DOHH2 (cell line): ENCODE measurements at regions not wholly inside any gene's neighbourhood (a gene's known extent, or its start where the extent isn't known, plus 50 kb on each side); places are given as distances from the start of the nearest gene placed in this dataset.

Experiments used
- H3F3A ChIP-seq: fragments of 200-600 bp; sonication (generic), shearing (Covaris generic); 2 replicates; pipeline ENCODE4 v1.6.0; 2016; ENCODE audit warnings: antibody characterized with exemption, mild to moderate bottlenecking; ENCODE audit not compliant: control insufficient read depth, insufficient read depth
- H3K27ac ChIP-seq: fragments of 200-600 bp; sonication (generic); 2 replicates; pipeline ENCODE4 v1.5.1; 2014; ENCODE audit warnings: low read depth, mild to moderate bottlenecking, low read length, moderate library complexity
- H3K27me3 ChIP-seq: fragments of 200-600 bp; sonication (generic); 2 replicates; pipeline ENCODE4 v1.6.1; 2014; ENCODE audit warnings: mild to moderate bottlenecking, low read length, mixed read lengths; ENCODE audit not compliant: control insufficient read depth
- H3K36me3 ChIP-seq: fragments of 200-600 bp; sonication (generic); 2 replicates; pipeline ENCODE4 v1.6.1; 2014; ENCODE audit warnings: mild to moderate bottlenecking, low read length, moderate library complexity, mixed read lengths; ENCODE audit not compliant: control insufficient read depth
- H3K4me1 ChIP-seq: fragments of 200-600 bp; sonication (generic); 2 replicates; pipeline ENCODE4 v1.6.1; 2014; ENCODE audit warnings: mild to moderate bottlenecking, low read length, mixed read lengths; ENCODE audit not compliant: control insufficient read depth
- H3K4me2 ChIP-seq: fragments of 200-600 bp; sonication (generic); 2 replicates; pipeline ENCODE4 v1.6.0; 2014; ENCODE audit warnings: mild to moderate bottlenecking, low read length, moderate library complexity
- H3K4me3 ChIP-seq: fragments of 200-600 bp; sonication (generic); 2 replicates; pipeline ENCODE4 v1.5.1; 2014; ENCODE audit warnings: mild to moderate bottlenecking, low read length, mixed read lengths
- H3K79me2 ChIP-seq: fragments of 200-600 bp; sonication (generic); 2 replicates; pipeline ENCODE4 v1.6.1; 2014; ENCODE audit warnings: mild to moderate bottlenecking, low read length, mixed read lengths; ENCODE audit not compliant: control insufficient read depth
- H3K9me2 ChIP-seq: fragments of 200-600 bp; sonication (generic); replicated peaks from 2 replicates; pipeline ENCODE4 v1.6.1; 2014; ENCODE audit warnings: mild to moderate bottlenecking, low read length, mixed read lengths; ENCODE audit not compliant: control insufficient read depth
- H3K9me3 ChIP-seq: fragments of 200-600 bp; sonication (generic); 2 replicates; pipeline ENCODE4 v1.6.1; 2014; ENCODE audit warnings: antibody characterized with exemption, low read length, mixed read lengths; ENCODE audit not compliant: control insufficient read depth, insufficient read depth
- H4K20me1 ChIP-seq: fragments of 200-600 bp; sonication (generic); 2 replicates; pipeline ENCODE4 v1.6.0; 2014; ENCODE audit warnings: low read depth, mild to moderate bottlenecking, antibody characterized with exemption, low read length, moderate library complexity; ENCODE audit not compliant: control insufficient read depth, insufficient read depth
- EZH2phosphoT487 ChIP-seq: fragments of 200-600 bp; sonication (generic); IDR thresholded peaks from 2 replicates; pipeline ENCODE4 v1.6.1; 2017; ENCODE audit warnings: borderline replicate concordance, mild to moderate bottlenecking, antibody characterized with exemption, low read length, moderate library complexity, mixed read lengths
- TF ChIP-seq, protein P1 (sequence below): fragments of 200-600 bp; sonication (generic); IDR thresholded peaks from one replicate; pipeline ENCODE4 v1.5.1; 2014; ENCODE audit warnings: antibody characterized with exemption, mild to moderate bottlenecking, low read depth, low read length; ENCODE audit not compliant: poor library complexity, severe bottlenecking

DNA sequence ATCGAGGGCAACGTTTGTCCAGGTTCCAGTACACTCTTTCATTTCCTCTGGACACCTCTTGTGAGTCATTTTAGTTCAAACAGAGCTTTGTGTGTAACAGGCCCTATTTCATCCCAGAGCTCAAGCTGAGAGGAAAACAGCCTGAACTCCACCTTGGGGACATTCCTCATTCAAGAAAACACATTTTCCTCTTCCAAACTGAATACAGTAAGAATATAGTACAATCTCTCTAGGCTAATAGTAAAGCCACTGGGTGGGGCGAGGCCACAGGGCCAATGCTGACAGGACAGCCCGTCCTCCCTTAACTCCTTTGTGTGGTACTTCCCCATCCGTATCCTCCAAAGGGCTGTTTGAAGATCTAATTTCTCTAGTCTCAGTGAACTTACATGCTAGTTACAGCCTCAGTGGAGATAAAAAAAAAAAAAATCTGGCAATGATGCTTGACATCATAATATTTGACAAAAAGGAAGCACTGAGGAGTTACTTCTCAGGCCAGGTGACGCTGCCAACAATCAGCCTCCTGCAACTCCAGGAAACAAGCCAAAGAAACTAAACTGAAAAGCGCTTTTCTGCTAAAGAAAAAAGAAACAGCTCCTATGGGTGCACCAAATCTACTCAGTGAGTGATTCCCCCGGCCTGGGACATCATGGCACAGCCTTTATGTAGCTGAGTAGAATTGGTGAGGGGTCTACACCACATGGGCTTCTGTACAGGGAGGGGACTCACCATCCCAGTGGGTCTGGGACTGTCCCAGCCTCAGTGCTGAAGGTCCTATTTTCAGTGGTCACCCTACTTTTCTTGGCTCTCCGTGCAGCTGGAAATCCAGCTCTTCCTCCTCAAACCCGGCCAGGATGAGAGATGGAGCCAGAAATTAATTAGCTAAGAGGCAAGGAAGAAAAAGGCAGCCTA, 238.2 kb upstream of the NEBL start:
- H3K9me3 ChIP-seq: no peaks in the 10 kb centered on the region
- H3K27me3 ChIP-seq: no peaks in the 10 kb centered on the region
- H3K27ac ChIP-seq: no peak overlapping the region
- H4K20me1 ChIP-seq: no peaks in the 10 kb centered on the region
- no peak overlapping the region for H3K4me2 ChIP-seq
- TF ChIP-seq EZH2phosphoT487: no peak
- TF ChIP-seq, protein P1, sequence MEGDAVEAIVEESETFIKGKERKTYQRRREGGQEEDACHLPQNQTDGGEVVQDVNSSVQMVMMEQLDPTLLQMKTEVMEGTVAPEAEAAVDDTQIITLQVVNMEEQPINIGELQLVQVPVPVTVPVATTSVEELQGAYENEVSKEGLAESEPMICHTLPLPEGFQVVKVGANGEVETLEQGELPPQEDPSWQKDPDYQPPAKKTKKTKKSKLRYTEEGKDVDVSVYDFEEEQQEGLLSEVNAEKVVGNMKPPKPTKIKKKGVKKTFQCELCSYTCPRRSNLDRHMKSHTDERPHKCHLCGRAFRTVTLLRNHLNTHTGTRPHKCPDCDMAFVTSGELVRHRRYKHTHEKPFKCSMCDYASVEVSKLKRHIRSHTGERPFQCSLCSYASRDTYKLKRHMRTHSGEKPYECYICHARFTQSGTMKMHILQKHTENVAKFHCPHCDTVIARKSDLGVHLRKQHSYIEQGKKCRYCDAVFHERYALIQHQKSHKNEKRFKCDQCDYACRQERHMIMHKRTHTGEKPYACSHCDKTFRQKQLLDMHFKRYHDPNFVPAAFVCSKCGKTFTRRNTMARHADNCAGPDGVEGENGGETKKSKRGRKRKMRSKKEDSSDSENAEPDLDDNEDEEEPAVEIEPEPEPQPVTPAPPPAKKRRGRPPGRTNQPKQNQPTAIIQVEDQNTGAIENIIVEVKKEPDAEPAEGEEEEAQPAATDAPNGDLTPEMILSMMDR: no peak
- no peaks in the 10 kb centered on the region for H3K9me2 ChIP-seq
- H3K79me2 ChIP-seq: no peaks in the 10 kb centered on the region
- H3K36me3 ChIP-seq: no peaks in the 10 kb centered on the region
- no peak overlapping the region for H3K4me3 ChIP-seq
- no peaks in the 10 kb centered on the region for H3F3A ChIP-seq
- no peaks in the 10 kb centered on the region for H3K4me1 ChIP-seq

DNA sequence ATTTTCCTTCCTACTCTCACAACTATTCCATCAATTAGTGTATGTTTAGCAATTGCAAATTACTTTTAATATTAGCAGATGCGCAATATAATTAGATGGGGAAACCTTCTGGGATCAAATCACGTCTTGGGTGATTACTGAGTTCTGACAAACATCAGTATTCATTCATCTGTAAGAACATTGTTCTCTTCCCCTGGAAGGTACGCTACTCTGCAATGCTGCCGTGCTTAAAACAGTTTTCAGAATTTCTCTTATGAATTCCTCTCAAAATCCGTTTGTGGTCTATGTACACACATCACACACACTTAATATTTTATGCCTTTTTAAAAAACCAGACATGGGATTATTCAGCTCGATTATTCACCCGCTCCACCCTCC, 237.5 kb upstream of the NEBL start:
- H3K4me2 ChIP-seq: no peak overlapping the region
- no peaks in the 10 kb centered on the region for H3K36me3 ChIP-seq
- H3K9me2 ChIP-seq: no peaks in the 10 kb centered on the region
- no peaks in the 10 kb centered on the region for H3K79me2 ChIP-seq
- no peak overlapping the region for H3K4me3 ChIP-seq
- TF ChIP-seq, protein P1: no peak
- TF ChIP-seq EZH2phosphoT487: no peak
- H4K20me1 ChIP-seq: no peaks in the 10 kb centered on the region
- no peaks in the 10 kb centered on the region for H3K4me1 ChIP-seq
- no peak overlapping the region for H3K27ac ChIP-seq
- H3F3A ChIP-seq: no peaks in the 10 kb centered on the region
- no peaks in the 10 kb centered on the region for H3K27me3 ChIP-seq
- no peaks in the 10 kb centered on the region for H3K9me3 ChIP-seq

DNA sequence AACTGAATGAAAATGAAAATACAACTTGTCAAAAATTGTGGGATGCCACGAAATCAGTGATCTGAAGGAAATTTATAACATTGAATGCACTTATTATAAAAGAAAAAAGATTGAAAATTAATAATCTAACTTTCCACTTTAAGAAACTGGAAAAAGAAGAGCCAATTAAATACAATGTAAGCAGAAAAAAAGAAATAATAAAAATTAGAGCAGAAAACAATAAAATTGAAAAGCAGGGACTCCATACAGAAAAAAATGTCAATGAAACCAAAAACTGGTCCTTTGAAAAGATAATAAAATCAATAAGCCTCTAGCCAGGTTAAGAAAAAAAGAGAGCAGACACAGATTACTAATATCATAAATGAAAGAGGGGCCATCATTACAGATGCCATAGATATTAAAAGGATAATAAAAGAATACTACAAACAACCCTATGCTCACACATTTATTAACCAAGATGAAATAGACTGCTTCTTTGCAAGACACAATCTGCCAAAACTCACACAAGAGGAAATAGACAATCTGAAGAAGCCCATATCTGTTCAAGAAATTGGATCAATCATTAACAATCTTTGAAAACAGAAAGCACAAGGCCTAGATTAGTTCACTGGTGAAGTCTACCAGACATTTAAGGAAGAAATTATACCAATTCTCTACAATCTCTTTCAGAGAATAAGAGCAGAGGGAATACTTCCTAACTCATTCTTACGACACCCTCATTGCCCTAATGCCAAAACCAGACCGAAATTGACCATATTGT, 233.8 kb upstream of the NEBL start:
- H3K4me2 ChIP-seq: no peak overlapping the region
- H3K36me3 ChIP-seq: no peaks in the 10 kb centered on the region
- TF ChIP-seq, protein P1: no peak
- TF ChIP-seq EZH2phosphoT487: no peak
- H3F3A ChIP-seq: no peaks in the 10 kb centered on the region
- no peaks in the 10 kb centered on the region for H4K20me1 ChIP-seq
- H3K79me2 ChIP-seq: no peaks in the 10 kb centered on the region
- no peak overlapping the region for H3K27ac ChIP-seq
- H3K4me3 ChIP-seq: no peak overlapping the region
- H3K9me3 ChIP-seq: no peaks in the 10 kb centered on the region
- no peaks in the 10 kb centered on the region for H3K9me2 ChIP-seq
- no peaks in the 10 kb centered on the region for H3K27me3 ChIP-seq
- no peaks in the 10 kb centered on the region for H3K4me1 ChIP-seq
